HG03469 (cell line): ENCODE measurements at regions not wholly inside any gene's neighbourhood (a gene's known extent, or its start where the extent isn't known, plus 50 kb on each side); places are given as distances from the start of the nearest gene placed in this dataset.
"Not testable (repeated sequence)": the region's sequence is repeated elsewhere in the genome, so short reads cannot be mapped to it uniquely, and the experiment has no call there.

Experiments used
- ATAC-seq: cut with Tn5 transposase; IDR thresholded peaks from one replicate; pipeline ENCODE4 v1.9.1; 2021; ENCODE audit warnings: mild to moderate bottlenecking, moderate library complexity, moderate number of reproducible peaks; ENCODE audit not compliant: unreplicated experiment

DNA sequence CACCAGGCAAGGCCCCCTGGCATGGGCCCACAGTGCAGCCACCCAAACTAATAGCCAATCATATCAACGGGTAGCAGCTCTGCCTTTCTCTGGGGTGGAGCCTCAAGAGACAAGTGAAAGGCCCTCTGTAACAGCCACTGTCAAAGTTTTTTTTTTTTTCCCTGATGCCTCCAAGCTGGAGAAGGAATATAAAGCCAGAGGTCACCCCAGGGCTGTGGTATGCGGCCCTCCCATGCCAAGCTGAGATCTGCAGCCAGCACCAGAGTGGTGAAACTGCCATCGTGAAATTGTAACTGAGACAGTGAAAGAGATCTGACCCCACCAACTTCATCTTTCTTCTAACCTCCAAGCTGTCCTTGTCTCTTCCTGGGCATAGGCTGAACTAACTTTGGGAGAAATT lies 407.0 kb downstream of the KLHL4 start:
- ATAC-seq, result no peak

DNA sequence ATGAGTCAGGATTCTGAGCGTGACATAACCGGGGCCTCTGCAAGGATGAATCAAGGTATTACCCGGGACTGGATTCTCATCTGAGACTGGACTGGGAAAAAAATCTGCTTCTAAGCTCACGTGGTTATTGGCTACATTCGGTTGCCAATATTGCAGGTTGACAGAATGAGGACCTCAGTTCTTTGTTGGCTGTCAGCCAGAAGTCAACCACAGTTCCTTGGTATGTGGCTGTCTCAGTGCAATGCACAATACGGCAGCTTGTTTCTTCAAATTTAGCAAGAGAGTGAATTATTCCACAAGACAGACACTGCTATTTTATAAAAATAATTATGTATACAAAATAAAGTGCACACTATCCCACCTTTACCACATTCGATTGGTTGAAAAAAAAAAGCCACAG lies 424.2 kb downstream of the KLHL4 start:
- no peak for ATAC-seq

DNA sequence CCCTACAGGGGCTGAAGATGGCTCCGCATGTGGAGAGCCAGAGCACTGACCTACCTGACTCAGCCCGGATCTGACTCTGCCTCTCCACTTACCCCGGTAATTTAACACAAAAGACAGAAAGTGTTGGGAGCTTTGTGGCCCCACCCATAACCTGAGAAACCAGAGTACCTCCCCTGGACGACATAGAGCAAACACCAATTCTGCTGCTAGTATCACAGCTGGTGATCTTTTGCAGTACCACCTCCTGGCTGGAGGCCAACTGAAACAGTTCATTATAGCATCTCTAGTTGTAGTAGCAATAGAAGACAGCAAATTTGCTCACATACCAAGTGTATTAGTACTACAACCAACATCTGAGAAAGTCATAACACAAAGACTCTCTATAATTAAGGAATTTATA lies 443.9 kb downstream of the KLHL4 start:
- ATAC-seq, result no peak

DNA sequence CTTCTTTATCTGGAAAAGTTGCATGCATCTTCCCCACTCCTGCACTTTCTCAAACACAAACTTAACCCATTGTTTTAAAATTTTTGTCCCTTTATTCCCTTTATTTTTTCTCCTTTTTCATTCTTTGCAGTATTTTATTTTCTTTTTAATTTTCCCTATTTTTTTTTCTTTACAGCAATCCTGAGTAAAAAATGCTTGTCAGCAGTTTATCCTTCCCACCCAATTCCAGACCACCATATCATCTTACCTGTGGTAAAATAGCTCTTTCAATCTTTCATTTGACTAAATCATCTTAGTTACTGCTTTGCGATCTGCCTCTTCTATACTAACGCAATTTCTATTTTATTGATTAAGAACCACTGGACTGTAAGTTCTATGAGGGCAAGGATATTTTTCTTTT lies 450.5 kb downstream of the KLHL4 start:
- ATAC-seq, result no peak

DNA sequence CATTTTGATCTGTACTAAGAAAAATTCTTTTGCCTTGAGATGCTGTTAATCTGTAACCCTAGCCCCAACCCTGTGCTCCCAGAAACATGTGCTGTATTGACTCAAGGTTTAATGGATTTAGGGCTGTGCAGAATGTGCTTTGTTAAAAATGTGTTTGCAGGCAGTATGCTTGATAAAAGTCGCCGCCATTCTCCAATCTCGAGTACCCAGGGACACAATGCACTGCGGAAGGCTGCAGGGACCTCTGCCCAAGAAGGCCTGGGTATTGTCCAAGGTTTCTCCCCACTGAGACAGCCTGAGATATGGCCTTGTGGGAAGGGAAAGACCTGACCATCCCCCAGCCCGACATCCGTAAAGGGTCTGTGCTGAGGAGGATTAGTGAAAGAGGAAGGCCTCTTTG lies 454.5 kb downstream of the KLHL4 start:
- not testable (repeated sequence) for ATAC-seq

DNA sequence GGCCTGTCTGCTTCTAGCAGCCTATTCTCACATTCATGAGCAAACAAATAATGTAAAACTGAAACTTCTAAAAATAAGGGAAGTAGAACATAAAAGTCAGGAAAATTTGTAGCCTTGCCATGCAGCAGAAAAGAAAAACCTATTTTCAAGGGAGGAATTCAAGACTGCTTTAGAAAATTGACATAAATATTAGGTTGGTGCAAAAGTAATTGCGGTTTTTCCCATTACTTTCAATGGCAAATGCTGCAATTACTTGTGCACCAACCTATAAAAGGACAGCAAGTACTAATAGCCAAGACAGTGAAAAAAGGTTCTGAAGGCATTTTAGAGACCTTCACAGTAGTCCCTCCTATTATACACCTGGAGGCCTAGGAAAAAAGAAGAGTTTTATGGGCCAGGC lies 457.8 kb downstream of the KLHL4 start:
- ATAC-seq, result no peak

DNA sequence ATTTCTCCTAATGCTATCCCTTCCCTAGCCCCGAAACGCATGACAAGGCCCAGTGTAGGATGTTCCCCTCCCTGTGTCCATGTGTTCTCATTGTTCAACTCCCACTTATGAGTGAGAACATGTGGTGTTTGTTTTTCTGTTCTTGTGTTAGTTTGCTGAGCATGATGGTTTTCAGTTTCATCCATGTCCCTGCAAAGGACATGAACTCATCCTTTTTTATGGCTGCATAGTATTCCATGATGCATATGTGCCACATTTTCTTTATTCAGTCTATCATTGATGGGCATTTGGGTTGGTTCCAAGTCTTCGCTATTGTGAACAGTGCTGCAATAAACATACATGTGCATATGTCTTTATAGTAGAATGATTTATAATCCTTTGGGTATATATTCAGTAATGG lies 490.3 kb downstream of the KLHL4 start:
- not testable (repeated sequence) for ATAC-seq

DNA sequence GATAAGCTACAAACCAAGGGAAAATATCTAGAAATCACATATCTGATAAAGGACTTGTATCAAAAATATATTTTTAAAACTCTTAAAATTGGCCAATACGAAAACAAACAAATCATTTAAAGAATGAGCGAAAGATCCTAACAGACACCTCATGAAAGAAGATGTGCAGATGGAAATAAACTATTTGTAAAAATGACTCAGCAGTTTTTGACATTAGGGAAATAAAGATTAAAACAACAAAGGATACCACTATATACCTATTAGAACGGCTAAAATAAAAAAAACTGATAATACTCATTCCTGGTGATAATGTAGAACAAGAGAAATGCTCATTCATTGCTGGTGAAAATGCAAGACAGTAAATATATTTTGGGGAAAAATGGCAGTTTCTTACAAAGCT lies 506.4 kb downstream of the KLHL4 start:
- no peak for ATAC-seq

DNA sequence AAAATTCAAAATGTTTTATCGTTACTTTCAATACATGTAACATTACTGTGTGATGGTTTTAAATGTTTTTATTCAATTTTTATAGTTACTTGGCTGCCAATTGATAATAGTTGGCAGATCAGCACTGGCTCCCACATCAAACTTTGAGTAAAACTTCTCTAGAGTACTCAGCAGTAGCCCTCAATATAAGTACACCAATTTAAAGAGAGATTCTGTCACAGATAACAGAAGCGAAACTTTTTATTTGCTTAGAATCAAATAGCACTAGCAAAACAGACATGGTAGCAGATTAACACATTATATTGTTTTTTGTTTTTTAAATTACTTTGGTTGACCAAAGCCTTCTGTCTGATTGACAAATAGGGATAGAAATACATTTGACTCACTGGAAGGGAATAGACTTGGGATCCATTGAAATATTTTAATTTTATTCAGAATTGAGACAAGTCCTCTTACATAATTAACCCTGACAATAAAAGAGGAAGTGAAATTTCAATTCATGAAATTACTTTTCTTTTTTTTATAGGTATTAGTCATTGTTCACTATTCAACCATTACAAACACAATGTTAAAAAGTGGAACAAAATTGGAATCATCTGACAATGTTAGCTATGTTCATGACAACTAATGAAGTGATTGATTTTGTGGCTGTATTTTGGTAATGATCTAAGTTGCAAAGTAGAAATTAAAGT lies 554.9 kb downstream of the KLHL4 start:
- no peak for ATAC-seq

DNA sequence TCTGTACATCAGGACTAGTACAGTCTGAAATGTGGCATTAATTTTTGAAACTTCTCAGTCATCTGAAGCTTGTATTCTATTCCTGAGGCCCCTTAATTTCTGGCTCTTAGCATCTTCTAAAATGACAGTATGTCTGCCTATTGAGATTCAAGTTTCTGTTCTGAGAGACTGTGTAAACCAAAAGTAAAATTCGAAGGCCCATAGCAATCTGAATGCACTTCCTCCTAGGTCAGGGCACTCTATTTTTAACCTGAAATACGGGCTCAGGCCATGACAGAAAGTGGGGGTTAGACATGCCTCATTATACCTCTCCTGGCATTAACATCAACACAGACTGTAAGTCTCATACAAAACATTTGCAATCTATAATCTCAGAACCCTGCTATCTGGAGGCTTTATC lies 584.4 kb downstream of the KLHL4 start:
- no peak for ATAC-seq

DNA sequence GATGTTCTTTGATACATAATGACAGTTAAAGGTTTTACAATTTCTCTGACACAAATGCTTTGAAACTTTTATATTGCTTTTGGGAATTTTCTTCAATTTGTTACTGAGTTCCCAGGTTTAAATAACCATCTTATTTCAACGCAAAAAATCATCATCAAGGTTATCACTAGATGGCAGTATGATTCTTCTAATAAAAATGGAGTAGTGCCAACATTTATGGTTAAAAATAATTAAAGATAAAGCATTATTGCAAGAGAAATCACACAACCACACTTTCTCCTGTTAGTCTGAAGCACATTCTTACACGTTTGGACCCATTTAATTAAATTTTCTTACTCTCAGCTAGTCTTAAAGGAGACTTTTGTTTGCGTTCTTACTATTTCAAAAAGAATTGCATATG lies 611.3 kb upstream of the CPXCR1 start:
- ATAC-seq, result no peak

DNA sequence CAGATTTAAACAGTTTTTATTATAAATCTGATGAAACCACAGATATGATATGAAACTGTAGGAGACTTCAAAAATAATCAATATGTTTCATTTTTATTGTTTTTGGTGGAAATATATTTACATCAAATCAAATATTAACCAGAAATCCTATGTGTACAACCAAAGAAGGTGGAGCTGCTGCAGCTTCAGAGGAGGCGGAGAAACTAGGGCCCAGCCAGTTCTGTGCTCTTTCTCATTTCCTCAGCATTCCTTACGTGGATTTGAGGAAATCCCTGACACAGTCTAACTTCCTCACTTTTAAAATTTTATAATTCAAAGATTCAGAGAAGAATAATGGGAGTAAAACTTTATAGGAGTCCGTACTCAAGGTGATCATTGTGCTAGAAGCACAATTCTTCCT lies 610.7 kb upstream of the CPXCR1 start:
- ATAC-seq, result no peak

DNA sequence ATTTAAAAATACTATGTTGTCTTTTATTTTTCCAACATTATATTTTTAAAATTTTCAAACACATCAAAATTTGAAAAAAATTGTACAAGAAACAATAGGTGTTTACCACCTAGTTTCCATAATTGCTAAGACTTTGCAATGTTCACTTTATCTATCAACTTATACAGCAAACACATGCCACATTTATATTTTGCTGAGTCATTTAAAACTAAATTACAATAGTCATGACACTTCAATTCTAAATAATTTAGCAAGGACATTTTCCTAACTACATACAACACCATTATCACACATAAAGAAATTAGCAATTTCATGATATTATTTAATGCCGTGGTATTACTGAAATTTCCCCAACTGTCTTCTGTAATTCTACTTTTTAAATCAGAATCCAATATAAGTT lies 600.4 kb upstream of the CPXCR1 start:
- ATAC-seq, result no peak

DNA sequence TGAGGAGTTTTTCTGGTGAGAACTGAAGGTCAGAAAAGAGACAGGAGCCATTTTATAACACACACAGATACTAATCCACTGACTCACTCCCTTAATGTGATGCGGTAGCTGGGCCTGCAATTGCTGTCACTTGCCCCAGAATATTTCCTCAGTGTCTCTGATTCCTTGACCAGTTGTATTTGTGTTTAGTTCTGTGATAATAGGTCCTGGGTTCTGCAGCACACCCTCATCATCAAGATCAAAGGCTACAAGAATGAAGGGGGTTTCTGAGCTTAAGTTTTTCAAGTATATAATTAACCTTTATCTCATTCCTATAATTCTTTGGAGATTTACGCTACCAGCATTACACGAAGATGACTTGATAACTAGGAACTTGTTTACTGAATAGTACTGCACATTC lies 576.5 kb upstream of the CPXCR1 start:
- ATAC-seq, result no peak

DNA sequence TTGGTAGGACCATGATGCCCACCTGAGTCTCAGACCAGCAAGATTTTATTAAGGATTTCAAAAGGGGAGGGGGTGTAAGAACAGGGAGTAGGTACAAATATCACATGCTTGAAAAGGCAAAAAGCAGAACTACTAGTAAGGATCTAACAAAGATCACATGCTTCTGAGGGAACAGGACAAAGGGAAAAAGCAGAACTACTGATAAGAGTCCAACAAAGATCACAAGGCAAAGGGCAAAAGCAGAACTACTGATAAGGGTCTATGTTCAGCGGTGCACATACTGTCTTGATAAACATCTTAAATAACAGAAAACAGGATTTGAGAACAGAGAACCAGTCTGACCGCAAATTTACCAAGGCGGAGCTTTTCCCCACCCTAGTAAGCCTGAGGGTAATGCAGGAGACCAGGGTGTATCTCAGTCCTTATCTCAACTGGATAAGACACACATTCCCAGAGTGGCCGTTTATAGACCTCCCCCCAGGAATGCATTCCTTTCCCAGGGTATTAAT lies 573.0 kb upstream of the CPXCR1 start:
- ATAC-seq, result not testable (repeated sequence)

DNA sequence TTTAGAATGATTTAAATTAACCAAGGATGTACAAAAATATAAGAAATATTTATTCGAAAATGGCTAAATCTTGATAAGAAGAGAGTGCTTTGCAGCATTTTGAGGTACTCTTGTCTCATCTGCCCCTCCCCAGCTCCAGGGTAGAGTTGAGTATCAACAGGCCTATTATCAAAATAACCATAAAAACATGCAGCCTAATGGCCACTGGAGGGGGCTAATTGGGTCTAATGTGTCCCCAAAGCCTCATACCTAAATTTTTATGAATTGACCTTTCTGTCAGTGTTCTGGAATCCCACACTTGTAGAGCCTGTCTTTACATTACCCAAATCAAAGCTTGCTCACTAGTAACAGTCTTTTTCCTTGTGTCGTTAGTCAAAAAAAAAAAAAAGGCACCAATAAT lies 544.9 kb upstream of the CPXCR1 start:
- no peak for ATAC-seq

DNA sequence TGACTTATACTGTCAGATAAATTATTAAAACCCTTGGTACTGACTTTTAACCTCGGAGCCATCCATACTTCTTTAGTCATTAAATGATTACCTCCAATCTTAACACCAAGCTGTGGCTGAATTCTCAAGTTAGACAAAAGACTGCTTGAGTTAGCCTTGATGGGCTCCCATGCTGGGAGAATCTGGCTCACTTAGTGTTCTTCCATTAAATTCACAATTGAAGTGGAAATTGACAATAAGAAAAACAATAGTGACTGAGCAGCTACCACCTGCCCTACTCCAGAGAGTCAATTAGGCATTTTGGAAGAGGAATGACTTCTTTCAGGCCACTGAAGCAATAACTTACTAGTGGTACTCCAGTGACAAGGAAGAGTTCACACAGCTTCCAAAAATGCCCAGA lies 503.0 kb upstream of the CPXCR1 start:
- no peak for ATAC-seq

DNA sequence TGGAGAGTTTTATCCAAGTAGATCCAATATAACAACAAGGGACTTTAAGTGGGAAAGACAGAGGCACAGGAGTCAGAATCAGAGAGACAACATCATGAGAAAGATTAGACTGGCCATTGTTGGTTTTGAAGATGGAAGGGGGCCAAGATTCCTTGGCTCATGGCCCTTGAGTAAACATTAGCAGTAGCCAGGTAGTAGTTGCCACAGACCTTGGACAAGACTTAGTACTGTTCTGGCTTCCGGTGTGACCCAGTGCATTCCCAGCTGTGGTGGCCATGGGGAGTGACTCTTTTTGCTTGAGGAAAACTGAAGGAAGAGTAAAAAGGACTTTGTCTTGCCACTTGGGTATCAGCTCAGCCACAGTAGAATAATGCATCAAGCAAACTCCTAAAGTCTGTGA lies 462.2 kb upstream of the CPXCR1 start:
- ATAC-seq, result no peak

DNA sequence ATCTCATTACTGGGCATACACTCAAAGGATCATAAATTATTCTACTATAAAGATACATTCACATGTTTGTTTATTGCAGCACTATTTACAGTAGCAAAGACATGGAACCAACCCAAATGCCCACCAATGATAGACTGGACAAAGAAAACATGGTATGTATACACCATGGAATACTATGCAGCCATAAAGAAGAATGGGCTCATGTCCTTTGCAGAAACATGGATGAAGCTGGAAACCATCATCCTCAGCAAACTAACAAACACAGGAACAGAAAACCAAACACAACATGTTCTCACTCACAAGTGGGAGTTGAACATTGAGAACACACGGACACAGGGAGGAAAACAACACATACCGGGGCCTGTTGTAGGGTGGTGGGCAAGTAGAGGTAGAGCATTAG lies 433.1 kb upstream of the CPXCR1 start:
- not testable (repeated sequence) for ATAC-seq

DNA sequence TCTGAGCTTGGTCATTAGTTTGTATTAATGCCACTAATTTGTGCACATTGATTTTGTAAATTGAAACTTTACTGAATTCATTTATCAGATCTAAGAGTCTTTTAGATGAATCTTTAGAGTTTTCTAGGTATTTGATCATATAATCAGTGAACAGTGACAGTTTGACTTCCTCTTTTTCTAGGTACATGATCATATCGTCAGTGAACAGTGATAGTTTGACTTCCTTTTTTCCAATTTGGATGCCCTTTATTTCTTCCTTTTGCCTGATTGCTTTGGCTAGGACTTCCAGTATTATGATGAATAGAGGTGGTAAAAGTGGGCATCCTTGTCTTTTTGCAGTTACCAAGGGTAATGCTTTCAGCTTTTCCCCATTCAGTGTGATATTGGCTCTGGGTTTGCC lies 421.4 kb upstream of the CPXCR1 start:
- no peak for ATAC-seq

DNA sequence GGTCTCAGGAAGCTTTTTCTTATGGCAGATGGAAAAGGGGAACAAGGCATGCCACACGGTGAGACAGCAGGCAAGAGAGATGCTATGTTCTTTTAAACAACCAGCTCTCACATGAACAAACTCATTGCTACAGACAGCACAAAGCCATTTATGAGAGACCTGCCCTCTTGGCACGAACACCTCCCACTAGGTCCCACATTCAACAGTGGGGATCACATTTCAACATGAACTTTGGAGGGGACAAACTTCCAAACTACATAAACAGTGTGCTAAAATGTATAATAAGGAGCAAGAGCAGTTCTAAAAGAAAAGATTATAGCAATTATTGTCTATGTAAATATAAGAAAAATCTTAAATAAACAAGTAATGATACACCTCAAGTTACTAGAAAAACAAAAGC lies 391.8 kb upstream of the CPXCR1 start:
- ATAC-seq, result no peak

DNA sequence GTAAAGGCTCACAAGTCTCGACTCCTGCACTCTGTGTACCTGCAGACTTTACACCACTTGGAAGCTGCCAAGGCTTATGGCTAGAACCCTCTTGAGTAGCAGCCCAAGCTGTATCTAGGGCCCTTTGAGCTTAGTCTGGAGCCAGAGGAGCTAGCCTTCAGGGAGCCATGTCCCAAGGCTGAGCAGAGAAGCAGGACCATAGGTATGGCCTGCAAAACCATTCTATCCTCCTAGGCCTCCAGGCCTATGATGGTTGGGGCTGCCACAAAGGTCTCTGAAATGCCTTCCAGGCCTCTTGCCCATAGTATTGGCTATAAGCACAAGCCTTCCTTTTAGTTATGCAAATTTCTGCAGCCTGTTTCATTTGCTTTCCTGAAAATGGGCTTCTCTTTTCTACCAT lies 380.7 kb upstream of the CPXCR1 start:
- ATAC-seq, result no peak

DNA sequence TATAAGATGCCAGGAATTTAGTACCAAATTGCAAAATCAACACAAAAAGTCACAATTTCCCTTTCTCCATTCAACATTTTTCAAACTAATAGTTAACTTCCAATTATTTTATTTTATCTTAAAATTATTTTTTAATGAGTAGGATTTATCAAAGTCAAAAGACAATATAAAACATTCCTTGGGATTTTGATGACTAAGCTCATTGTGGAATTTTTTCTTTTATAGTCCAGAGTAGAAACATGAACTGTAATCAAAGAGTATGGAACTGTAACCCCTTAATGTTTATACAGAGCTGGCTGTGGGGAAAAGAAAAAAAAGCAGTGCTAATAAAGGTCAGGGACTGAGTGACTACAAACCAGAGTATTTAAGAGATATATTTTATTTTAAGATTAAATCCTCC lies 368.6 kb upstream of the CPXCR1 start:
- ATAC-seq, result no peak
